ENCODE measurements at regions not wholly inside any gene's neighbourhood (a gene's known extent, or its start where the extent isn't known, plus 50 kb on each side); places are given as distances from the start of the nearest gene placed in this dataset.

GRCh38 chr12:79532907-79533288 lies 157.9 kb downstream of the PAWR start:
- H3K36me3 ChIP-seq (ENCODE audit: control insufficient read depth in 4 of 4, insufficient read depth in 3 of 4, low read depth in 1 of 4, low read length in 3 of 4): no peaks in the 10 kb centered on the region
- no peaks in the 10 kb centered on the region for H3K9me3 ChIP-seq (ENCODE audit: control insufficient read depth in 4 of 4, low read length in 3 of 4)
- no peaks in the 10 kb centered on the region for H3K27me3 ChIP-seq (ENCODE audit: control insufficient read depth in 4 of 4, insufficient read depth in 4 of 4, low read length in 3 of 4)
- no peak overlapping the region for H3K9ac ChIP-seq (ENCODE audit: low read depth in 1 of 2, low read length in 2 of 2)
- 74% methylated on average over 7 of the region's 7 CpGs for WGBS
- no peak for TF ChIP-seq FOXA2 (IDR thresholded peaks at IDR 0.05)
- TF ChIP-seq GABPA (IDR thresholded peaks at IDR 0.05 in 1 of 2, conservative IDR thresholded peaks at IDR 0.05 in 1 of 2): no peak
- no peak for TF ChIP-seq FOXA1 (IDR thresholded peaks at IDR 0.05)
- no peak for TF ChIP-seq CTCF (IDR thresholded peaks at IDR 0.05; ENCODE audit: low read depth, low read length, missing input control)
- DNase-seq (ENCODE audit: low spot score): no peak
- H3K4me1 ChIP-seq (ENCODE audit: control insufficient read depth in 4 of 4, insufficient read depth in 4 of 4, low read length in 3 of 4): no peaks in the 10 kb centered on the region
- H3K4me3 ChIP-seq (ENCODE audit: low read depth in 1 of 3, low read length in 3 of 3): no peak overlapping the region
- no peak overlapping the region for H3K27ac ChIP-seq (ENCODE audit: low read depth in 1 of 2, low read length in 2 of 2)

- Histone ChIP-seq H3K36me3 (ENCODE audit: control insufficient read depth in 4 of 4, insufficient read depth in 3 of 4, low read depth in 1 of 4, low read length in 3 of 4) (no peaks in the 10 kb centered on the region), H3K9ac (ENCODE audit: low read depth in 1 of 2, low read length in 2 of 2) (no peak overlapping the region), H3K9me3 (ENCODE audit: control insufficient read depth in 4 of 4, low read length in 3 of 4) (no peaks in the 10 kb centered on the region), H3K4me3 (ENCODE audit: low read depth in 1 of 3, low read length in 3 of 3) (no peak overlapping the region), H3K27me3 (ENCODE audit: control insufficient read depth in 4 of 4, insufficient read depth in 4 of 4, low read length in 3 of 4) (no peaks in the 10 kb centered on the region), H3K27ac (ENCODE audit: low read depth in 1 of 2, low read length in 2 of 2) (no peak overlapping the region), H3K4me1 (ENCODE audit: control insufficient read depth in 4 of 4, insufficient read depth in 4 of 4, low read length in 3 of 4) (no peaks in the 10 kb centered on the region)
- no peak for DNase-seq (ENCODE audit: low spot score)
- WGBS: 95% methylated on average over 4 of the region's 4 CpGs
- no peak for TF ChIP-seq REST (IDR thresholded peaks at IDR 0.05)
- TF ChIP-seq MAX (IDR thresholded peaks at IDR 0.05): no peak
- TF ChIP-seq ATF3 (IDR thresholded peaks at IDR 0.05): no peak
- TF ChIP-seq RXRA (IDR thresholded peaks at IDR 0.05): no peak
- no peak for TF ChIP-seq EGR1 (IDR thresholded peaks at IDR 0.05; ENCODE audit: low read depth in 2 of 2)
- TF ChIP-seq ZBTB33 (IDR thresholded peaks at IDR 0.05): no peak
- no peak for TF ChIP-seq NR2F2 (IDR thresholded peaks at IDR 0.05)
- TF ChIP-seq YY1 (IDR thresholded peaks at IDR 0.05): no peak
- no peak for TF ChIP-seq JUND (IDR thresholded peaks at IDR 0.05)
- no peak for TF ChIP-seq SP1 (IDR thresholded peaks at IDR 0.05)
- TF ChIP-seq FOXA1 (IDR thresholded peaks at IDR 0.05): no peak
- no peak for TF ChIP-seq TAF1 (conservative IDR thresholded peaks at IDR 0.05)
Measured at GRCh38 chr12:79531518-79531917, 159.2 kb downstream of the PAWR start.
